Colon (tissue), 2 donors: ENCODE measurements at regions not wholly inside any gene's neighbourhood (a gene's known extent, or its start where the extent isn't known, plus 50 kb on each side); places are given as distances from the start of the nearest gene placed in this dataset.
"Not testable (repeated sequence)": the region's sequence is repeated elsewhere in the genome, so short reads cannot be mapped to it uniquely, and the experiment has no call there.

ENCODE experiments used
- FAIRE-seq: peaks from 2 replicates; lab custom pipeline; 2012; peaks lifted over from hg19 to GRCh38; lab: Jason Lieb, UNC
- donor health status: control.
- donor health status: control.

DNA sequence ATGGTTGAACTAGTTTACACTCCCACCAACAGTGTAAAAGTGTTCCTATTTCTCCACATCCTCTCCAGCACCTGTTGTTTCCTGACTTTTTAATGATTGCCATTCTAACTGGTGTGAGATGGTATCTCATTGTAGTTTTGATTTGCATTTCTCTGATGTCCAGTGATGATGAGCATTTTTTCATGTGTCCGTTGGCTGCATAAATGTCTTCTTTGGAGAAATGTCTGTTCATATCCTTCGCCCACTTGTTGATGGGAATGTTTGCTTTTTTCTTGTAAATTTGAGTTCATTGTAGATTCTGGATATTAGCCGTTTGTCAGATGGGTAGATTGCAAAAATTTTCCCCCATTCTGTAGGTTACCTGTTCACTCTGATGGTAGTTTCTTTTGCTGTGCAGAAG lies 155.0 kb upstream of the CNKSR2 start:
- not testable (repeated sequence) for FAIRE-seq

DNA sequence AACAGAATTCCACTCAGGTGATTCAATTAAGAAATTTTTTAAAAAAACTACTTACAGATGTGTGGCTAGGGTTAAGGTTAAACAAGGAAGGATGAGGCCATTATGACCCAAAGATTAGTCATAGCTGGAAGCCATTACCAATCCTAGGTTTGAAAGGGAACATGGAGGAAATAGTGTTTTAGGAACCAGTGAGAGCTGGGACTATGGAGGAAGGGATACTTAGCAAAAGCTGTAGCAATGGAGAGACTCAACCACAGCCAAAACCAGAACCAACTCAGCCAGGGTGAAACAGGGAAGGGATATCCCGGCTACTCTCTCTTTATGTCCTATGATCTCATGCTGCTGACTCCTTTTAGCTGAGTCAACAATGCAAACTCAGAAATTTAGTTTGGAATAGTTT lies 148.6 kb upstream of the CNKSR2 start:
- FAIRE-seq = no peak

DNA sequence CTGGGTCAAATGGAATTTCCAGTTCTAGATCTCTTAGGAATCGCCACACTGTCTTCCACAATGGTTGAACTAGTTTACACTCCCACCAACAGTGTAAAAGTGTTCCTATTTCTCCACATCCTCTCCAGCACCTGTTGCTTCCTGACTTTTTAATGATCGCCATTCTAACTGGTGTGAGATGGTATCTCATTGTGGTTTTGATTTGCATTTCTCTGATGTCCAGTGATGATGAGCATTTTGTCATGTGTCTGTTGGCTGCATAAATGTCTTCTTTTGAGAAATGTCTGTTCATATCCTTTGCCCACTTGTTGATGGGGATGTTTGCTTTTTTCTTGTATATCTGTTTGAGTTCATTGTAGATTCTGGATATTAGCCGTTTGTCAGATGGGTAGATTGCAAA lies 145.2 kb upstream of the CNKSR2 start:
- FAIRE-seq = not testable (repeated sequence)

DNA sequence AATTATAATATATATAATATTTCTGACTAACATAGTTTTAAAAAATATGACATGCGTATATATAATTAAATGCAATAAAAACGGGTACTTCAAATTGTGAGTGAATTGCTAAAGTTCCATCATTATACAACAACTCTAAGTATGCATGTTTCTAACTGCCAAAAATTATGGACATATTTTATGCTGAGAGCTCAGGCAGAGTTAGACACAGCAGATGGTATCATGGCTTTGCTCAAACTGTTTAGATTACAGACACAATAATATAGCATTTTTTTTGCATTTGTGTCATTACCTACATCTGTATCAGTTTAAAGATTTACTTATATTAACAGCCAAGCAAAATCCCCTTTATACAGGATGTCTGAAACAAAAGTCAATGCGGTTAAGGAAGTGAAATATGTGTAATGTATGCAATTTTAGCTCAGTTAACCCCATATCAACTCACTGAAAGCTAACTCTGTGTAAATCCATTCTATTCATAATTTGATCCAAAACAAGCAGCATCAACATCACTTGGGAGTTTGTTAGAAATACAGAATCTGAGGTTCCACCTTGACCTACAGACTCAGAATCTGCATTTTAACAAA lies 119.1 kb upstream of the CNKSR2 start:
- FAIRE-seq = peak; percentile 57

DNA sequence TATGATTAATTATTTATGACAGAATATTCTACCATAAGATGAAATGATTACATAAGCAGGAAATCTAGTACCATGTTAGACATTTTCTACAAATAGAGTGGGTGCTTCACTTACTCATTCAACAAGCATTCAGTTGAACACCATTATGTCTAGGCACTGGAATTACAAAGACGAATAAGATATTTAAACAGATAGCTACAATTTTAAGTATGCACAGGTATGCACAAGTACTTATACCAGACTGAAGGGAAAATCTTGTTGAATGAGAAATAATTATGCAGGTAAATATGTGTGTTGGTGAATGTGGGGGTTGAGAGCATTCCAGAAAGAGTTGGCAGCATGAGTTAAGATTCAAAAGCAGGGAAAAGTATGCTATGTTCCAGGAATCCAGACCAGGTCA lies 107.3 kb upstream of the CNKSR2 start:
- FAIRE-seq = no peak

DNA sequence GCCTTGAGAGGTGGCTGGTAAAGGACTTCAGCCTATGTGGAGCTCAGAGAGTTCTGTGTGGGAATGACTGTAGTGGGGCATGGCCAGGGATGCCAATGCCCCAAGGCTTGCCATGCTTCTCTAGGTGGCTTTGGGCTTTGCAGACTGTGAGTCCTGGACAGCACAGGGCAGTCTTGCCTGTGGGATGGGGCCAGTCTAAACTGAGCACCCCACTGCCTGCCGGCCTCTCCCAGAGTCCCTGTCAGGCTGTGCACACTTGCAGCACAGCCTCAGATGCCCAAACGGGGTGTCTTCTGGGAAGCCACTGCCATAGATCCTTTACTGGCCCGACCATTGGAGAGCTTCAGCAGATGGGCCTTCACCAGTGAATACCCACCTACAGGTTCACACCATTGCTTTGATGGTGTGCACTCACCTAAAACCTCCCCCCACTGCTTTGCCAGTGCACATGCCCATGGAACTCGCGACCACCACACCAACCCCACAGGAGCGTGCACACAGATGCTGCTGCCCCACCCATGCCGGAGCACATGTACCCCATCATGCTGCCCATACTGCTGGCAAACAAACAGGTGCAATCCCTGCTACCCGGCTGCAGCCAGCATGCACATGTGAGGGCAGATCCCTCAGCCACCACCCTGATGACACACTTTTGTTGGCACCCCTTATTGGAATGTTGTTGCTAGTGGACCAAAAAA lies 97.3 kb upstream of the CNKSR2 start:
- FAIRE-seq = no peak

DNA sequence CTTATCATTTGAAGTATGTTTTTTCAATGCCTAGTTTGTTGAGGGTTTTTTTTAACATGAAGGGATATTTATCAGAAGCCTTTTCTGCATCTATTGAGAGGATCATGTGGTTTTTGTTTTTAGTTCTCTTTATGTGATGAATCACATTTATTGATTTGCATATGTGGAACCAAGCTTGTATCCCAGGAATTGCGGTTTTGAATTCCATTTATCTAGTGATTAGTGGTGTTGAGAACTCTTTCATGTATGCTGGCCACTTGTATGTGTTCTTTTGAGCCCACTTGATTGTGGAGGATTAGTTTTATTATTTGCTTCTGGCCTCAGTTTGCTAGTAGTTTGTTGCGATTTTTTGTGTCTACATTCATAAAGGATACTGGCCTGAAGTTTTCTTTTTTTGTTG lies 85.0 kb upstream of the CNKSR2 start:
- FAIRE-seq = peak; percentile 74

DNA sequence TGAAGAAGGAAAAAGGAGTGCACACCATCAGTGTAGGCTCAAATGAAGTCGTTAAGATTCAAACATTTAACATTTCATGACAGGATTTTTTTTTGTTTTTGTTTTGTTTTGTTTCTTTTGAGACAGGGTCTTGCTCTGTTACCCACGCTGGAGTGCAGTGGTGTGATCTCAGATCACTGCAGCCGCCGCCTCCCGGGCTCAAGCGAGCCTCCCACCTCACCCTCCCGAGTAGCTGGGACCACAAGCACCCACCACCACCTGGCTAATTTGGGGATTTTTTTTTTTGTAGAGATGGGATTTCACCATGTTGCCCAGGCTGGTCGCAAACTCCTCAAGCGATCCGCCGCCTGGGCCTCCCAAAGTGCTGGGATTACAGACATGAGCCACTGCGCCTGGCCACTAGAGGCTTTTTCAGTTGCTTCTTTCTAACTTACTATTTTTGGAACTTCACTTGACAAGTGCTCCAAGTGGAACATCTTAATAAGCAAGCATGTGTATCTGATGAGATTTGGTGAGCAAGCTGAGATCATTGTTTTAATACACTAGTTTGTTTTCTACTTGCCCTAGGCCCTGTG lies 78.9 kb upstream of the CNKSR2 start:
- no peak for FAIRE-seq

DNA sequence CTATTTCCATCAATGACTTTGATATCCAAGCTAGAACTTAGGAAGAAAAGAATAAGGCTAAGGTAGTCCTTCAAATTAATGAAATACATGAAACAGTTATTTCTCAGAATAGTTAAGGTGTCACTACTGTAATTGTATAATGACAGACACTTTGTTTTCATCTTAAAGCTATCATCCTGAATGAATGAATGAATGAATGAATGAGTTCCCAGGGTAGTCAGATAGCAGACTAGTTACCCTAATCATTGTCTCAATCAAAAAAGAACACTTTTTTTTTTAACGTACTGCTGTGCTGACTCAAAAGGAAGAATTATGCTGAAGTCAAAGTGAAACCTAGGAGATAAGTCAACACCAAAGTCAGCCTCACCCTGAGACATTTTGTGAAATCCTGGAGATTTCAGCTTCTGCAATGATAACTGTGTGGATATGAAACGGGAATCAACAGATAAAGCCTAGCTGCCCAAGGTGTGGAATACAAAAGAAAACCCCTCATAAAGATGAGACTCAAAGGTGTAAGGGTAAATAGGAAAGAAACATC lies 68.3 kb upstream of the CNKSR2 start:
- FAIRE-seq = no peak

DNA sequence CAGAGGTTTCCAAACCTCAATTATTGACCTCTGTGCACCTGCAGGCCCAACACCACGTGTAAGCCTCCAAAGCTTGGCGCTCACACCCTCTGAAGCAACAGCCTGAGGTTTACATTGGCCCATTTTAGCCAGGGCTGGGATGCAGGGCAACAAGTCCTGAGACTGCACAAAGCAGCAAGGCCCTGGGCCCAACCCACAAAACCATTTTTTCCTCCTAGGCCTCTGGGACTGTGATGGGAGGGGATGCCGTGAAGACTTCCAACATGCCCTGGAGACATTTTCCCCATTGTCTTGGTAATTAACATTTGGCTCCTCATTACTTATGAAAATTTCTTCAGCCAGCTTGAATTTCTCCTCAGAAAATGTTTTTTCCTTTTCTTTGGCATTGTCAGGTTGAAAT lies 54.9 kb upstream of the CNKSR2 start:
- no peak for FAIRE-seq
